K562 (cell line): ENCODE measurements at regions not wholly inside any gene's neighbourhood (a gene's known extent, or its start where the extent isn't known, plus 50 kb on each side); places are given as distances from the start of the nearest gene placed in this dataset.
A peak's percentile ranks its signal among the peaks of the same experiment; 100 is the strongest.

Experiments
- CTBP1 ChIP-seq: fragments of 450-650 bp; IDR thresholded peaks from 2 replicates; pipeline ENCODE4 v1.6.1; 2016; ENCODE audit warnings: borderline replicate concordance
- ELF4 ChIP-seq: fragments of 450-650 bp; formaldehyde crosslinking; IDR thresholded peaks from 2 replicates; pipeline ENCODE4 v1.4.0; 2022; ENCODE audit warnings: missing genetic modification characterization
- FOXM1 ChIP-seq, 2 experiments: fragments of 450-650 bp in 1 of 2; sonication (generic) in 1 of 2; formaldehyde crosslinking in 1 of 2; IDR thresholded peaks; 2 replicates each; pipeline versions ENCODE4 v1.6.1 to v1.9.0; 2017 to 2022; ENCODE audit warnings: low read depth in 2 of 2, mild to moderate bottlenecking in 2 of 2, missing genetic modification reagents in 1 of 2, moderate library complexity in 1 of 2
- KDM4B ChIP-seq, 2 experiments: fragments of 450-650 bp in 1 of 2; sonication (generic) in 1 of 2; IDR thresholded peaks; 2 replicates each; pipeline ENCODE4 v1.6.1; 2016 to 2017; ENCODE audit warnings: borderline replicate concordance in 2 of 2, antibody characterized with exemption in 1 of 2, low read depth in 1 of 2, mild to moderate bottlenecking in 1 of 2
- MXI1 ChIP-seq: IDR thresholded peaks from 2 replicates; pipeline ENCODE4 v1.6.1; 2011; ENCODE audit warnings: low read depth, mild to moderate bottlenecking, improper control_type of control experiment, low read length
- NCOR1 ChIP-seq: fragments of 450-650 bp; IDR thresholded peaks from 2 replicates; pipeline ENCODE4 v1.6.1; 2016; ENCODE audit warnings: mild to moderate bottlenecking, moderate library complexity
- PHB ChIP-seq: fragments of 250-450 bp; sonication (Bioruptor Pico); IDR thresholded peaks from 2 replicates; pipeline ENCODE4 v1.5.0; 2021
- POLR3G ChIP-seq: IDR thresholded peaks from 2 replicates; pipeline ENCODE4 v1.6.1; 2011; ENCODE audit not compliant: insufficient read length, insufficient replicate concordance; ENCODE audit errors: extremely low read depth
- POU5F1 ChIP-seq: fragments of 150-350 bp; IDR thresholded peaks from 2 replicates; pipeline ENCODE4 v1.6.1; 2014; ENCODE audit warnings: borderline replicate concordance, low read length, low read depth, mild to moderate bottlenecking; ENCODE audit not compliant: partially characterized antibody
- RAD51 ChIP-seq: fragments of 450-650 bp; IDR thresholded peaks from 2 replicates; pipeline ENCODE4 v1.7.1; 2016; ENCODE audit warnings: low read depth, mild to moderate bottlenecking, borderline replicate concordance
- RBM34 ChIP-seq: fragments of 200-400 bp; formaldehyde crosslinking; IDR thresholded peaks from 2 replicates; pipeline ENCODE4 v1.6.1; 2018; ENCODE audit warnings: low read length, borderline replicate concordance; ENCODE audit not compliant: insufficient read depth
- TFE3 ChIP-seq: fragments of 450-650 bp; formaldehyde crosslinking; IDR thresholded peaks from 2 replicates; pipeline ENCODE4 v1.4.0; 2020; ENCODE audit warnings: mild to moderate bottlenecking, mixed read lengths
- USF2 ChIP-seq: sonication (generic); formaldehyde crosslinking; IDR thresholded peaks from 2 replicates; pipeline ENCODE4 v1.5.0; 2020; ENCODE audit warnings: missing genetic modification reagents
- ZNF644 ChIP-seq: fragments of 200-800 bp; sonication (Bioruptor generic); IDR thresholded peaks from 2 replicates; pipeline ENCODE4 v1.6.1; 2016; ENCODE audit warnings: low read depth, missing genetic modification characterization, missing compliant biosample characterization
- TF ChIP-seq, protein P1 (sequence below): fragments of 450-650 bp; IDR thresholded peaks from 2 replicates; pipeline ENCODE4 v1.6.1; 2018; ENCODE audit not compliant: partially characterized antibody
- TF ChIP-seq, protein P2 (sequence below): sonication (generic); formaldehyde crosslinking; IDR thresholded peaks from 2 replicates; pipeline ENCODE4 v1.8.1; 2022; ENCODE audit warnings: missing genetic modification reagents
- TF ChIP-seq, protein P3 (sequence below): fragments of 250-450 bp; sonication (Bioruptor Pico); IDR thresholded peaks from 2 replicates; pipeline ENCODE4 v1.4.0; 2020; ENCODE audit warnings: borderline replicate concordance

DNA sequence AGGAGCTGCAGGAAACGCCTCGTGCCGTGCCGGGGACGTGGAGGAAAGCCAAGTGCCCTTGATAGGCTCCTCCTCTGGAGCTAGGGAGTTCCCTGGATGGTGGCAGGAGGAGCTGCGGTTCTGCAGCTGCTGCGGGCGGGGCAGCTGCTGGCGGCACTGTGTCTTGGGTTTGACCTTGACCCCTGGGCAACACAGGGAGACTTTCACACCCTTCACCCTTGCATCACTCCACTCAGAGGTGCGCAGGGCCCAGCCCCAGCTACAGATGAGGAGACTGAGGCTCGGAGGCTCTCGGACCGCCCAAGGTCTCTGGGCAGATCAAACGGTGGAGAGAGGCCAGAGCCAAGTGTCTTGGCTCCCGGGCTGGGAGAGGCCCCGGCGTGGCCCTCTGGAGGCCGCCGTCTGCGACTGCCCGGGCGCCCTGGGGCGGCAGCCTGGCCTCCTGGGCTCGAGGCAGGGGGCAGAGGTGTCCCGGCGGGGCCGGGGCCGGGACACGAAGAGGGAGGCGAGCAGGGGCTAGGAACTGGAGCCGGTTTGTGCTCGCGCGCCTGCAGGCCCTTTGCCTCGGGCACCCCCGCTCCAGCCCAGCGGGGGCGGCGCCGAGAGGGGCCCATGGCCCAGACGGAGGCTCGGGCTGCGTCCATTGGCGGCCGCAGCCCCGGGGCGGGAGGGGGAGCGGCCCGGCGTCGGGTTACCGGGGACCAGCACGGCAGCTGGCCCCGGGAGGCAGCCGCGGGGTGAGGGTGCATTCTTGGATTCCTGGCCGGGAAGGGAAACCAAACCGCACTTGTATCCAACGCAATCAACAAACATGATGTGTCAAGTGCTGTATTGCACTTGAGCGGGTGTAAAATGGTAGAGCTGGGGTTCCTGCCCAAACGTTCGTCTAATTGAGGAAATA, 129.6 kb upstream of the SLC1A4 start (continued):
- TF ChIP-seq, protein P1, sequence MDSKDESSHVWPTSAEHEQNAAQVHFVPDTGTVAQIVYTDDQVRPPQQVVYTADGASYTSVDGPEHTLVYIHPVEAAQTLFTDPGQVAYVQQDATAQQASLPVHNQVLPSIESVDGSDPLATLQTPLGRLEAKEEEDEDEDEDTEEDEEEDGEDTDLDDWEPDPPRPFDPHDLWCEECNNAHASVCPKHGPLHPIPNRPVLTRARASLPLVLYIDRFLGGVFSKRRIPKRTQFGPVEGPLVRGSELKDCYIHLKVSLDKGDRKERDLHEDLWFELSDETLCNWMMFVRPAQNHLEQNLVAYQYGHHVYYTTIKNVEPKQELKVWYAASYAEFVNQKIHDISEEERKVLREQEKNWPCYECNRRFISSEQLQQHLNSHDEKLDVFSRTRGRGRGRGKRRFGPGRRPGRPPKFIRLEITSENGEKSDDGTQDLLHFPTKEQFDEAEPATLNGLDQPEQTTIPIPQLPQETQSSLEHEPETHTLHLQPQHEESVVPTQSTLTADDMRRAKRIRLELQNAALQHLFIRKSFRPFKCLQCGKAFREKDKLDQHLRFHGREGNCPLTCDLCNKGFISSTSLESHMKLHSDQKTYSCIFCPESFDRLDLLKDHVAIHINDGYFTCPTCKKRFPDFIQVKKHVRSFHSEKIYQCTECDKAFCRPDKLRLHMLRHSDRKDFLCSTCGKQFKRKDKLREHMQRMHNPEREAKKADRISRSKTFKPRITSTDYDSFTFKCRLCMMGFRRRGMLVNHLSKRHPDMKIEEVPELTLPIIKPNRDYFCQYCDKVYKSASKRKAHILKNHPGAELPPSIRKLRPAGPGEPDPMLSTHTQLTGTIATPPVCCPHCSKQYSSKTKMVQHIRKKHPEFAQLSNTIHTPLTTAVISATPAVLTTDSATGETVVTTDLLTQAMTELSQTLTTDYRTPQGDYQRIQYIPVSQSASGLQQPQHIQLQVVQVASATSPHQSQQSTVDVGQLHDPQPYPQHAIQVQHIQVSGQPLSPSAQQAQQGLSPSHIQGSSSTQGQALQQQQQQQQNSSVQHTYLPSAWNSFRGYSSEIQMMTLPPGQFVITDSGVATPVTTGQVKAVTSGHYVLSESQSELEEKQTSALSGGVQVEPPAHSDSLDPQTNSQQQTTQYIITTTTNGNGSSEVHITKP, result no peak
- TF ChIP-seq NCOR1 (0 out of 2 replicates have a peak, but pooled peaks have one; percentile 19), POU5F1 (no peak), ZNF644 (tag) (no peak), USF2 (no peak), KDM4B (IDR thresholded peaks at IDR 0.05; ENCODE audit: borderline replicate concordance in 2 of 2, low read depth in 1 of 2) (peak in 1 of 2 experiments; percentile 22; a peak in 1 of 4 replicates), ELF4 (no peak), FOXM1 (IDR thresholded peaks at IDR 0.05; ENCODE audit: low read depth) (no peak), FOXM1 (CRISPR knock-in tag; IDR thresholded peaks at IDR 0.05; ENCODE audit: low read depth) (no peak), CTBP1 (peak; percentile 77; the same call in 1 of the 2 replicates), PHB (CRISPR knock-in tag) (0 out of 2 replicates have a peak, but pooled peaks have one; percentile 47), RBM34 (0 out of 2 replicates have a peak, but pooled peaks have one; percentile 33), POLR3G (no peak), RAD51 (no peak), TFE3 (no peak), MXI1 (no peak)
- TF ChIP-seq, protein P2, sequence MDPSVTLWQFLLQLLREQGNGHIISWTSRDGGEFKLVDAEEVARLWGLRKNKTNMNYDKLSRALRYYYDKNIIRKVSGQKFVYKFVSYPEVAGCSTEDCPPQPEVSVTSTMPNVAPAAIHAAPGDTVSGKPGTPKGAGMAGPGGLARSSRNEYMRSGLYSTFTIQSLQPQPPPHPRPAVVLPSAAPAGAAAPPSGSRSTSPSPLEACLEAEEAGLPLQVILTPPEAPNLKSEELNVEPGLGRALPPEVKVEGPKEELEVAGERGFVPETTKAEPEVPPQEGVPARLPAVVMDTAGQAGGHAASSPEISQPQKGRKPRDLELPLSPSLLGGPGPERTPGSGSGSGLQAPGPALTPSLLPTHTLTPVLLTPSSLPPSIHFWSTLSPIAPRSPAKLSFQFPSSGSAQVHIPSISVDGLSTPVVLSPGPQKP (CRISPR knock-in tag), result no peak
- TF ChIP-seq, protein P3, sequence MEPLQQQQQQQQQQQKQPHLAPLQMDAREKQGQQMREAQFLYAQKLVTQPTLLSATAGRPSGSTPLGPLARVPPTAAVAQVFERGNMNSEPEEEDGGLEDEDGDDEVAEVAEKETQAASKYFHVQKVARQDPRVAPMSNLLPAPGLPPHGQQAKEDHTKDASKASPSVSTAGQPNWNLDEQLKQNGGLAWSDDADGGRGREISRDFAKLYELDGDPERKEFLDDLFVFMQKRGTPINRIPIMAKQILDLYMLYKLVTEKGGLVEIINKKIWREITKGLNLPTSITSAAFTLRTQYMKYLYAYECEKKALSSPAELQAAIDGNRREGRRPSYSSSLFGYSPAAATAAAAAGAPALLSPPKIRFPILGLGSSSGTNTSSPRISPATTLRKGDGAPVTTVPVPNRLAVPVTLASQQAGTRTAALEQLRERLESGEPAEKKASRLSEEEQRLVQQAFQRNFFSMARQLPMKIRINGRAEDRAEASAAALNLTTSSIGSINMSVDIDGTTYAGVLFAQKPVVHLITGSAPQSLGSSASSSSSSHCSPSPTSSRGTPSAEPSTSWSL (CRISPR knock-in tag), result no peak
